Stomach (tissue), 8 donors: ENCODE measurements at regions not wholly inside any gene's neighbourhood (a gene's known extent, or its start where the extent isn't known, plus 50 kb on each side); places are given as distances from the start of the nearest gene placed in this dataset.
"Not testable (repeated sequence)": the region's sequence is repeated elsewhere in the genome, so short reads cannot be mapped to it uniquely, and the experiment has no call there.

Source experiments
- DNase-seq, 2 donors: peaks; one replicate each; pipeline versions ENCODE4 v3.0.0 to v3.0.0-alpha.2; 2013 to 2019
- H3K27ac ChIP-seq, 5 donors: fragments of 200-600 bp in 4 of 5; sonication (generic) in 4 of 5; one replicate each; pipeline ENCODE4 v1.5.1; 2013 to 2019; ENCODE audit warnings: mild to moderate bottlenecking in 1 of 5, moderate library complexity in 1 of 5
- H3K27me3 ChIP-seq, 3 donors: fragments of 200-600 bp; sonication (generic); one replicate each; pipeline ENCODE4 v1.5.1; 2017 to 2019; ENCODE audit warnings: mixed run types in 1 of 3
- H3K36me3 ChIP-seq, 4 donors: fragments of 200-600 bp; sonication (generic); 1 replicate in 3 of 4; 2 replicates in 1 of 4; pipeline ENCODE4 v1.5.1; 2016 to 2019
- H3K4me1 ChIP-seq, 4 donors: fragments of 200-600 bp; sonication (generic); one replicate each; pipeline ENCODE4 v1.5.1; 2016 to 2019
- H3K4me3 ChIP-seq, 4 donors: fragments of 200-600 bp; sonication (generic) in 3 of 4; one replicate each; pipeline ENCODE4 v1.5.1; 2016 to 2019; ENCODE audit warnings: mild to moderate bottlenecking in 1 of 4
- H3K9me3 ChIP-seq, 4 donors: fragments of 200-600 bp; sonication (generic); one replicate each; pipeline ENCODE4 v1.5.1; 2016 to 2019
- EP300 ChIP-seq: sonication (generic); formaldehyde crosslinking; IDR thresholded peaks from one replicate; pipeline ENCODE4 v1.6.1; 2017; ENCODE audit warnings: antibody characterized with exemption
- POLR2A ChIP-seq, 4 donors: fragments of 450-650 bp; IDR thresholded peaks; one replicate each; pipeline ENCODE4 v1.6.1; 2016; ENCODE audit warnings: antibody characterized with exemption in 4 of 4, control low read depth in 2 of 4, mild to moderate bottlenecking in 1 of 4, moderate library complexity in 1 of 4
- POLR2AphosphoS5 ChIP-seq, 3 donors: sonication (generic); formaldehyde crosslinking; IDR thresholded peaks; one replicate each; pipeline ENCODE4 v1.6.1; 2016; ENCODE audit warnings: antibody characterized with exemption in 3 of 3
- WGBS, 5 donors: extraction: QIAGEN DNeasy Blood & Tissue Kit in 3 of 5; methylation state at CpG; one replicate each; pipeline versions ENCODE4 v1.1.5 to v1.1.7; 2013 to 2018; 5-methylcytosine and 5-hydroxymethylcytosine counted together
- intact Hi-C: fragments of 100-400 bp; cut with DNase I; formaldehyde crosslinking; loops from one replicate; pipeline ENCODE4 v1.15.1; 2023; ENCODE audit warnings: low total_unique reads
- TF ChIP-seq, protein P1 (sequence below), 7 experiments: fragments of 450-650 bp in 4 of 7; fragments of 200-600 bp in 3 of 7; sonication (generic) in 3 of 7; IDR thresholded peaks; one replicate each; pipeline ENCODE4 v1.5.1; 2016 to 2019; ENCODE audit warnings: antibody characterized with exemption in 7 of 7, control low read depth in 2 of 7, mild to moderate bottlenecking in 1 of 7
- donor health status: healthy with polysubstance abuse.
- donor health status: Bipolar disorder and iron deficiency.
- donor health status: healthy.

DNA sequence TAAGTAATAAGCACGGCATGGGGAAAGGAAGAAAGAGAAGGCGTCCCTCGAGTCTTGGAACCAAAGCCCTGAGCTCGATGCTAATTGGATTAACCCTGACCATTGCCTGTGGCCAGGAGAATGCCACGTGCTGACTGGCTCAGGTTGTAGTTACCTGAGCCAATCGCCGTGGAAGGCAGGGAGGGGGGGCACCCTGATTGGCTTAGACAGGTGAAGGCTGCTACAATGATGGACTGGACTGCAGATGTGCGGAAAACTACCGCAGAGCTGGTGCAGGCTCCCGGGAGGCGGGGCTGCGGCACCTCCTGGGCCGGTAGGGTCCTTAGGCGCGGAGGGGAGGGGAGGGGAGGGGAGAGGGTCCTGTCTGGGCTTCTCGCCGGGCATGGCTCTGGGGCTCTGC, 121.3 kb downstream of the TFAP2C start:
- peaks cover 0 to 8% (median 2%) of the 10 kb centered on the region in 4 donors for H3K9me3 ChIP-seq
- intact Hi-C loops, result no loop called here
- H3K4me3 ChIP-seq, result no peak overlapping the region
- no peak overlapping the region for H3K27ac ChIP-seq
- TF ChIP-seq POLR2AphosphoS5 (IDR thresholded peaks at IDR 0.05) (no peak), EP300 (no peak), POLR2A (IDR thresholded peaks at IDR 0.05) (no peak)
- TF ChIP-seq, protein P1, sequence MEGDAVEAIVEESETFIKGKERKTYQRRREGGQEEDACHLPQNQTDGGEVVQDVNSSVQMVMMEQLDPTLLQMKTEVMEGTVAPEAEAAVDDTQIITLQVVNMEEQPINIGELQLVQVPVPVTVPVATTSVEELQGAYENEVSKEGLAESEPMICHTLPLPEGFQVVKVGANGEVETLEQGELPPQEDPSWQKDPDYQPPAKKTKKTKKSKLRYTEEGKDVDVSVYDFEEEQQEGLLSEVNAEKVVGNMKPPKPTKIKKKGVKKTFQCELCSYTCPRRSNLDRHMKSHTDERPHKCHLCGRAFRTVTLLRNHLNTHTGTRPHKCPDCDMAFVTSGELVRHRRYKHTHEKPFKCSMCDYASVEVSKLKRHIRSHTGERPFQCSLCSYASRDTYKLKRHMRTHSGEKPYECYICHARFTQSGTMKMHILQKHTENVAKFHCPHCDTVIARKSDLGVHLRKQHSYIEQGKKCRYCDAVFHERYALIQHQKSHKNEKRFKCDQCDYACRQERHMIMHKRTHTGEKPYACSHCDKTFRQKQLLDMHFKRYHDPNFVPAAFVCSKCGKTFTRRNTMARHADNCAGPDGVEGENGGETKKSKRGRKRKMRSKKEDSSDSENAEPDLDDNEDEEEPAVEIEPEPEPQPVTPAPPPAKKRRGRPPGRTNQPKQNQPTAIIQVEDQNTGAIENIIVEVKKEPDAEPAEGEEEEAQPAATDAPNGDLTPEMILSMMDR (IDR thresholded peaks at IDR 0.05), result no peak
- no peaks in the 10 kb centered on the region for H3K36me3 ChIP-seq
- H3K4me1 ChIP-seq, result no peaks in the 10 kb centered on the region
- DNase-seq, result no peak
- H3K27me3 ChIP-seq, result peaks cover 0 to 70% (median 13%) of the 10 kb centered on the region in 3 donors
- WGBS, 5 donors, result 15 to 33% (median 24%) methylated on average over 13 to 17 of the region's 17 CpGs

GRCh38 chr20:56752274-56752673, 123.2 kb downstream of the TFAP2C start:
- no peaks in the 10 kb centered on the region for H3K4me1 ChIP-seq
- 38 to 44% (median 40%) methylated on average over 8 of the region's 8 CpGs for WGBS, 5 donors
- H3K36me3 ChIP-seq, result no peaks in the 10 kb centered on the region
- no peak for DNase-seq
- peaks cover 0 to 78% (median 13%) of the 10 kb centered on the region in 3 donors for H3K27me3 ChIP-seq
- intact Hi-C loops, result no loop called here
- H3K4me3 ChIP-seq, result no peak overlapping the region
- no peak for TF ChIP-seq EP300
- TF ChIP-seq POLR2A (IDR thresholded peaks at IDR 0.05), result no peak
- TF ChIP-seq, protein P1 (IDR thresholded peaks at IDR 0.05), result no peak
- TF ChIP-seq POLR2AphosphoS5 (IDR thresholded peaks at IDR 0.05), result no peak
- no peak overlapping the region for H3K27ac ChIP-seq
- peaks cover 0 to 5% (median 2%) of the 10 kb centered on the region in 4 donors for H3K9me3 ChIP-seq

DNA sequence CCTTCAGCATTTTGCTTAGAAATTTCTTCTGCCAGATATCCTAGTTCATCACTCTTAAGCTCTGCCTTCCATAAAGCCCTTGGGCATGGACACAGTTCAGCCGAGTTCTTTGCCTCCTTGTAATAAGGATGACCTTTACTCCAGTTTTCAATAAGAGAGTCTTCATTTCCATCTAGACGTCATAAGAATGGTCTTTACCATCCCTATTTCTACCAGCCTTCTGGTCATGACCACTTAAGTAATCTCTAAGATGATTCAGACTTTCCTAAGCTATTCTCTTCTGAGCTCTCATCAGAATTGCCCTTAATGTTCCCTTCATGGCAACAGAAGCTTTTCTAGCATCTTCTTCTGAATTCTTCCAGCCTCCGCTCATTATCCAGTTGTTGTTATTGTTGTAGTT, 126.1 kb downstream of the TFAP2C start:
- H3K36me3 ChIP-seq, result no peaks in the 10 kb centered on the region
- H3K4me3 ChIP-seq, result no peak overlapping the region
- no peak overlapping the region for H3K27ac ChIP-seq
- no peaks in the 10 kb centered on the region for H3K4me1 ChIP-seq
- H3K27me3 ChIP-seq, result peaks cover 0 to 58% (median 3%) of the 10 kb centered on the region in 3 donors
- TF ChIP-seq, protein P1 (IDR thresholded peaks at IDR 0.05), result no peak
- TF ChIP-seq POLR2A (IDR thresholded peaks at IDR 0.05) (no peak), POLR2AphosphoS5 (IDR thresholded peaks at IDR 0.05) (no peak), EP300 (no peak)
- H3K9me3 ChIP-seq, result peaks cover 0 to 4% (median 0%) of the 10 kb centered on the region in 4 donors
- intact Hi-C loops, result no loop called here
- 55 to 85% (median 69%) methylated on average over 3 of the region's 3 CpGs for WGBS, 5 donors
- DNase-seq, result no peak

DNA sequence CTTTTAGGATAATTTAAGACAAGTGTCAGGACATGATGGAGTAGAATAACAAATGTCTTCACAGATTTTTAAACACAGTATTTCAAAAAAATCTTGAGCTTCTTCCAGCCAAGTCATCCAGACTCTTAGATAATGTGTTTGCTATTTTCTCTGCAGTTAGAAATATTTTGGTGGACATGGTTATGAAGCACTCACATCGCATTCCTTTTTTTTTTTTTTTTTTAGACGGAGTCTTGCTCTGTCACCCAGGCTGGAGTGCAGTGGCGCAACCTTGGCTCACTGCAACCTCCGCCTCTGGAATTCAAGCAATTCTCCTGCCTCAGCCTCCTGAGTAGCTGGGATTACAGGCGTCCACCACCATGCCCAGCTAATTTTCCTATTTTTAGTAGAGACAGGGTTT, 127.6 kb downstream of the TFAP2C start:
- H3K4me1 ChIP-seq, H3K4me3 ChIP-seq, H3K9me3 ChIP-seq, H3K36me3 ChIP-seq, intact Hi-C loops, H3K27ac ChIP-seq, DNase-seq: not testable (repeated sequence)
- peaks cover 0 to 44% (median 0%) of the 10 kb centered on the region in 3 donors for H3K27me3 ChIP-seq
- WGBS, 5 donors, result 82 to 94% (median 92%) methylated on average over 5 of the region's 5 CpGs

- Histone ChIP-seq H3K27ac (no peak overlapping the region), H3K9me3 (peaks cover 0 to 4% (median 0%) of the 10 kb centered on the region in 4 donors), H3K36me3 (no peaks in the 10 kb centered on the region), H3K4me1 (no peaks in the 10 kb centered on the region), H3K4me3 (no peak overlapping the region), H3K27me3 (peaks cover 0 to 25% (median 0%) of the 10 kb centered on the region in 3 donors)
- no peak for TF ChIP-seq POLR2AphosphoS5 (IDR thresholded peaks at IDR 0.05)
- no peak for TF ChIP-seq EP300
- TF ChIP-seq POLR2A (IDR thresholded peaks at IDR 0.05), result no peak
- TF ChIP-seq, protein P1 (IDR thresholded peaks at IDR 0.05), result no peak
- DNase-seq, result no peak
- intact Hi-C loops, result no loop called here
- 30 to 56% (median 37%) methylated on average over 3 of the region's 3 CpGs for WGBS, 5 donors
These were observed 129.6 kb downstream of the TFAP2C start for GRCh38 chr20:56758706-56759105.
